MM.1S (cell line): ENCODE measurements at regions not wholly inside any gene's neighbourhood (a gene's known extent, or its start where the extent isn't known, plus 50 kb on each side); places are given as distances from the start of the nearest gene placed in this dataset.

Experiments used
- DNase-seq: peaks from one replicate; pipeline ENCODE4 v3.0.0-alpha.2; 2015
- H2AFZ ChIP-seq: fragments of 300-600 bp; sonication (generic); 2 replicates; pipeline ENCODE4 v1.6.0; 2016; ENCODE audit warnings: antibody characterized with exemption, low read length
- H3F3A ChIP-seq: fragments of 300-600 bp; sonication (generic); 2 replicates; pipeline ENCODE4 v1.6.1; 2016; ENCODE audit warnings: mild to moderate bottlenecking, antibody characterized with exemption, low read length, moderate library complexity, mixed read lengths; ENCODE audit not compliant: insufficient read depth
- H3K27ac ChIP-seq: fragments of 300-600 bp; sonication (generic); 2 replicates; pipeline ENCODE4 v1.5.1; 2016; ENCODE audit warnings: mild to moderate bottlenecking, low read length
- H3K27me3 ChIP-seq: fragments of 300-600 bp; sonication (generic); replicated peaks from 2 replicates; pipeline ENCODE4 v1.6.0; 2016; ENCODE audit warnings: low read length; ENCODE audit not compliant: insufficient read depth
- H3K36me3 ChIP-seq: fragments of 300-600 bp; sonication (generic); replicated peaks from 2 replicates; pipeline ENCODE4 v1.6.1; 2016; ENCODE audit warnings: mild to moderate bottlenecking, low read length, mixed read lengths; ENCODE audit not compliant: insufficient read depth
- H3K4me1 ChIP-seq: fragments of 300-600 bp; sonication (generic); 2 replicates; pipeline ENCODE4 v1.6.1; 2016; ENCODE audit warnings: low read length, mixed read lengths
- H3K4me2 ChIP-seq: fragments of 300-600 bp; sonication (generic); 2 replicates; pipeline ENCODE4 v1.6.0; 2016; ENCODE audit warnings: low read depth, low read length
- H3K4me3 ChIP-seq: fragments of 300-600 bp; sonication (generic); 2 replicates; pipeline ENCODE4 v1.5.1; 2016; ENCODE audit warnings: low read length, mixed read lengths
- H3K79me2 ChIP-seq: fragments of 300-600 bp; sonication (generic); 2 replicates; pipeline ENCODE4 v1.6.1; 2016; ENCODE audit warnings: mixed run types, low read length, mixed read lengths
- H3K9ac ChIP-seq: fragments of 300-600 bp; sonication (generic); 2 replicates; pipeline ENCODE4 v1.6.1; 2016; ENCODE audit warnings: low read length, mixed read lengths
- H3K9me2 ChIP-seq: fragments of 300-600 bp; sonication (generic); replicated peaks from 2 replicates; pipeline ENCODE4 v1.6.1; 2016; ENCODE audit warnings: mild to moderate bottlenecking, low read length, mixed read lengths; ENCODE audit not compliant: insufficient read depth
- H3K9me3 ChIP-seq: fragments of 300-600 bp; sonication (generic); replicated peaks from 2 replicates; pipeline ENCODE4 v1.6.1; 2016; ENCODE audit warnings: mild to moderate bottlenecking, low read length, mixed read lengths; ENCODE audit not compliant: insufficient read depth
- H4K20me1 ChIP-seq: fragments of 300-600 bp; sonication (generic); 2 replicates; pipeline ENCODE4 v1.6.1; 2016; ENCODE audit warnings: mild to moderate bottlenecking, low read length, moderate library complexity, mixed read lengths; ENCODE audit not compliant: insufficient read depth
- EZH2 ChIP-seq: fragments of 300-600 bp; sonication (generic); optimal IDR thresholded peaks from 2 replicates; pipeline ENCODE3; 2017; ENCODE audit warnings: low read depth, mild to moderate bottlenecking, antibody characterized with exemption, low read length, mixed read lengths
- EZH2phosphoT487 ChIP-seq: fragments of 300-600 bp; sonication (generic); IDR thresholded peaks from 2 replicates; pipeline ENCODE4 v1.6.1; 2018; ENCODE audit warnings: antibody characterized with exemption, low read length
- TF ChIP-seq, protein P1 (sequence below): fragments of 300-600 bp; sonication (generic); IDR thresholded peaks from 2 replicates; pipeline ENCODE4 v1.5.1; 2016; ENCODE audit warnings: antibody characterized with exemption, low read length, mixed read lengths

DNA sequence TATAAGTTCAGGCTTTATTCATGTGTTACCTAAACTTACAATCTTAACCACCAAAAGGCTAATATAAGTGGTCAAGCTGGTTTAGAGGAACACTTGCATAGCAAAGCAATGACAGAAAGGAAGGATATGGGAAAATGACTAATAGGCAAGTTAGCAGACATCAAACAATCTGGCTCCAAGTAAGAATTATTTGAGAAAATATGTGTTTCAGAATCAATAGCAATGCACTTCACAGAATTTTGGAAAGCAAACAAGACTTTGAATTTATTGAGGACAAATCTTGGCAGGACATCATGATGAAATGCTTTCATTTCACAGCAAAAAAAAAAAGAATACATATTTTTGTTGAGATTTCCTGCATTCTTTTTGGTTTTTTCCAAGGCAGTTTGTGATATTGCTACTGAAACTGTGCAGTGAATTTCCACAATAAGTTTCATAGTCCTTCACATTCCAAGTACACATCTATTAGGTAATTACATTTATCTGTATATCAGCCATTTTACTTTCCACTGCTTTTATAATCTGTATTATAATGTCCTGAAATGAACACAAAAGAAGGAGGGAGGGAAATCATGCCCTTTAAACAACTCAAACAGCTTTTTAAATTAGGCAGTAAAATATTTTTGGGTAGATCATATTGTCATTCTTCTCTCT, 417.9 kb downstream of the NR2F1-AS1 start:
- Histone ChIP-seq H3K4me2 (no peak overlapping the region), H3K4me3 (no peak overlapping the region), H3K36me3 (no peaks in the 10 kb centered on the region), H4K20me1 (no peaks in the 10 kb centered on the region), H3K9me2 (no peaks in the 10 kb centered on the region), H3K9me3 (no peaks in the 10 kb centered on the region), H3K27me3 (no peaks in the 10 kb centered on the region), H3K27ac (no peak overlapping the region), H3K9ac (no peak overlapping the region), H2AFZ (no peak overlapping the region), H3F3A (no peaks in the 10 kb centered on the region), H3K4me1 (no peaks in the 10 kb centered on the region), H3K79me2 (no peaks in the 10 kb centered on the region)
- no peak for DNase-seq
- TF ChIP-seq, protein P1, sequence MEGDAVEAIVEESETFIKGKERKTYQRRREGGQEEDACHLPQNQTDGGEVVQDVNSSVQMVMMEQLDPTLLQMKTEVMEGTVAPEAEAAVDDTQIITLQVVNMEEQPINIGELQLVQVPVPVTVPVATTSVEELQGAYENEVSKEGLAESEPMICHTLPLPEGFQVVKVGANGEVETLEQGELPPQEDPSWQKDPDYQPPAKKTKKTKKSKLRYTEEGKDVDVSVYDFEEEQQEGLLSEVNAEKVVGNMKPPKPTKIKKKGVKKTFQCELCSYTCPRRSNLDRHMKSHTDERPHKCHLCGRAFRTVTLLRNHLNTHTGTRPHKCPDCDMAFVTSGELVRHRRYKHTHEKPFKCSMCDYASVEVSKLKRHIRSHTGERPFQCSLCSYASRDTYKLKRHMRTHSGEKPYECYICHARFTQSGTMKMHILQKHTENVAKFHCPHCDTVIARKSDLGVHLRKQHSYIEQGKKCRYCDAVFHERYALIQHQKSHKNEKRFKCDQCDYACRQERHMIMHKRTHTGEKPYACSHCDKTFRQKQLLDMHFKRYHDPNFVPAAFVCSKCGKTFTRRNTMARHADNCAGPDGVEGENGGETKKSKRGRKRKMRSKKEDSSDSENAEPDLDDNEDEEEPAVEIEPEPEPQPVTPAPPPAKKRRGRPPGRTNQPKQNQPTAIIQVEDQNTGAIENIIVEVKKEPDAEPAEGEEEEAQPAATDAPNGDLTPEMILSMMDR, result no peak
- TF ChIP-seq EZH2 (no peak), EZH2phosphoT487 (no peak)

DNA sequence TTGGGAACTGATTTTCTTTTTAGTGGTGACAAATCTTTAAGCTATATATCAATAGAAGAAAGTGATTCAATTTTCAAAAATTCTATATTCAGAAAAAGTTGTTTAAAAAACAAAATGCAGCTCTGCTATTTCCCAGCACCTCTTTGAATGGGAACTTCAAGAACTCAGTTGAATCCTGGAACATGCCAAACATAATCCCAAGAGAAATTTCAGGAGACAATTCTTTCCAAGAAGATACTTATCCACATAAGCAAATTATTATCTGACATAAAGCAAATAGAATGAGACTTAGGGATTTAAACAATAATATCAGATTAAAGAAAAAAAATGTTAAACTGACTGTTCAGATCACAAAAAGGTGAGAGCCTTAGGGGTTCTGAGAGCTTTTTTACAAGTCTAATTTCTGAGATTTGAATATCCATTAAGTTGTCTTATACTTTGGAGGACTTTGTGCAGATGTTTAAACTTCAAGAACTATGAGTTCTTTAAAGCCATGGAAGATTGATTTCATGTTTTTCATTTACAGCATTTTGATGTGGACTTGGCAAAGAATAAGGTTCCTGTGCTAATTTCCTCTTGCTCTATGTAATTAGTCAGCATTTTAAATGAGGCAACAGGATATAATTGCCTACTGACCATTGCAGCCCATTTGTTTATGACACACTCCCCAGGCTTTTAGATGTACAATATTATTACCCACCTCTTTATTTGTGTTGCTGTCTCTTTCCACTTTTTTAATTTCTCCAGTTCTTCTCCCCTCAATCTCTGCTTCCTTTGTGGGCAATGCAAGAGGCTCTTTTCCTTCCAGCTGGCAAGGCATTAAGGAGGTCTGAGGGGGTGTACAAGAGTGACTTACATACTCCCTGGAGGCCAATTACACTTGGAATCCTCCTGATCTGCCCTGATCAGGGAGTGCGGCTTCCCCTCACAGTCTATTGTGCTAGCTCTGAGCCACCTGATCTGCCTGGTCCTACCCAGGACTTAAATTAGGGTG, 419.1 kb downstream of the NR2F1-AS1 start:
- H3K4me2 ChIP-seq, result no peak overlapping the region

DNA sequence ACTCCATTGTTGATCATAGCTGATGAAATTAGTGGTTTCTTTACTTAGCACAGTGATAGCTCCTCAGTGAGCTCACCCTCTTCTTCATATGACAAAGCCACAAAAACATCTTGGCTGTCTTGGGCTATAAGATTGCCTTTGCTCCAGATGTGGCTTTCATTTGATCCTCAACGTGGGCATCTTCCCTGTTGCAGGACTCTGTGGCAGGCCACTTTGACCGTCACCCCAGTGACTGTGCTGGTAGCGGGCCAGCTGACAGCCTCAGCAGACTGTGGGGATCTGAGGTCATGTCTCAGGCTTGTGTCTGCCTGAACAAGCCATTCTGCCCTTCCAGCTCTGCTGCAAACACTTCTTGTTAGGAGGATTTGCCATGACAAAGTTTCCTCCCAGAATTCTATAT, 422.2 kb downstream of the NR2F1-AS1 start:
- Histone ChIP-seq H3K27ac (no peak overlapping the region), H3K9ac (no peak overlapping the region), H3K79me2 (no peaks in the 10 kb centered on the region), H3F3A (no peaks in the 10 kb centered on the region), H3K9me2 (no peaks in the 10 kb centered on the region), H3K4me3 (no peak overlapping the region), H3K27me3 (no peaks in the 10 kb centered on the region), H3K9me3 (no peaks in the 10 kb centered on the region), H2AFZ (no peak overlapping the region), H3K4me1 (no peaks in the 10 kb centered on the region), H3K36me3 (no peaks in the 10 kb centered on the region), H3K4me2 (no peak overlapping the region), H4K20me1 (no peaks in the 10 kb centered on the region)
- DNase-seq, result no peak
- TF ChIP-seq, protein P1, result no peak
- TF ChIP-seq EZH2 (no peak), EZH2phosphoT487 (no peak)

More for the DNA sequence above, 419.1 kb downstream of the NR2F1-AS1 start:
- Histone ChIP-seq H3K4me3 (no peak overlapping the region), H3K9me3 (no peaks in the 10 kb centered on the region), H3K79me2 (no peaks in the 10 kb centered on the region), H3K9ac (no peak overlapping the region), H3K27ac (no peak overlapping the region), H3K9me2 (no peaks in the 10 kb centered on the region), H2AFZ (no peak overlapping the region), H3K27me3 (no peaks in the 10 kb centered on the region), H3F3A (no peaks in the 10 kb centered on the region), H3K4me1 (no peaks in the 10 kb centered on the region), H3K36me3 (no peaks in the 10 kb centered on the region), H4K20me1 (no peaks in the 10 kb centered on the region)
- DNase-seq, result no peak
- TF ChIP-seq EZH2phosphoT487 (no peak), EZH2 (no peak)
- TF ChIP-seq, protein P1, result no peak
